ENCODE measurements at regions not wholly inside any gene's neighbourhood (a gene's known extent, or its start where the extent isn't known, plus 50 kb on each side); places are given as distances from the start of the nearest gene placed in this dataset.
A peak's percentile ranks its signal among the peaks of the same experiment; 100 is the strongest.

GRCh38 chr7:123279949-123280348 lies 80.2 kb upstream of the SLC13A1 start:
- no peak for ATAC-seq

More at GRCh38 chr7:123279949-123280348, 80.2 kb upstream of the SLC13A1 start:
- Histone ChIP-seq H3K4me2 (no peak overlapping the region), H3K4me3 (no peak overlapping the region), H3K9me2 (ENCODE audit: insufficient read depth) (peaks cover 6% of the 10 kb centered on the region; the same call in 1 of the 2 replicates), H3K4me1 (ENCODE audit: insufficient read depth) (no peaks in the 10 kb centered on the region), H3K27ac (ENCODE audit: low read depth) (no peak overlapping the region), H4K20me1 (replicated peaks; ENCODE audit: insufficient read depth) (no peaks in the 10 kb centered on the region), H3F3A (replicated peaks; ENCODE audit: low read depth) (no peaks in the 10 kb centered on the region), H2AFZ (no peak overlapping the region), H3K79me2 (replicated peaks; ENCODE audit: insufficient read depth) (no peaks in the 10 kb centered on the region), H3K36me3 (ENCODE audit: insufficient read depth) (no peaks in the 10 kb centered on the region), H3K27me3 (ENCODE audit: insufficient read depth) (no peaks in the 10 kb centered on the region)
- no peaks in the 10 kb centered on the region for H3K9me3 Mint-ChIP-seq
- no peak for DNase-seq (ENCODE audit: low spot score)
- H3K27me3 Mint-ChIP-seq (ENCODE audit: insufficient read depth, low read depth, poor library complexity): peaks cover 1% of the 10 kb centered on the region
- H3K27ac Mint-ChIP-seq: 0 out of 2 replicates have a peak overlapping the region, but pooled peaks have one; percentile 58
- no peaks in the 10 kb centered on the region for H3K36me3 Mint-ChIP-seq (ENCODE audit: low read depth)
- TF ChIP-seq EZH2phosphoT487 (IDR thresholded peaks at IDR 0.05; ENCODE audit: unreplicated experiment): no peak
- no peak for TF ChIP-seq ZNF462 (CRISPR knock-in tag; IDR thresholded peaks at IDR 0.05)
- TF ChIP-seq REST (IDR thresholded peaks at IDR 0.05; ENCODE audit: unreplicated experiment): no peak
- no peak for TF ChIP-seq ETS1 (IDR thresholded peaks at IDR 0.05)
- TF ChIP-seq ZNF114 (CRISPR knock-in tag; IDR thresholded peaks at IDR 0.05): no peak
- no peak for TF ChIP-seq NANOG (IDR thresholded peaks at IDR 0.05; ENCODE audit: borderline replicate concordance)
- no peak for TF ChIP-seq POLR2AphosphoS5 (IDR thresholded peaks at IDR 0.05; ENCODE audit: low read depth)
- TF ChIP-seq ZNF331 (CRISPR knock-in tag; IDR thresholded peaks at IDR 0.05; ENCODE audit: low read depth): no peak
- no peak for TF ChIP-seq CREB1 (CRISPR knock-in tag; IDR thresholded peaks at IDR 0.05; ENCODE audit: low read depth)
- TF ChIP-seq EZH2 (IDR thresholded peaks at IDR 0.05; ENCODE audit: low read depth, unreplicated experiment): no peak
- peaks cover 1% of the 10 kb centered on the region for H3K4me1 Mint-ChIP-seq
- H3K4me3 Mint-ChIP-seq: no peak overlapping the region

Measured in GM23338 (cell line).